NB4 (cell line): ENCODE measurements at regions not wholly inside any gene's neighbourhood (a gene's known extent, or its start where the extent isn't known, plus 50 kb on each side); places are given as distances from the start of the nearest gene placed in this dataset.

ENCODE experiments used
- MYC ChIP-seq: IDR thresholded peaks from 2 replicates; pipeline ENCODE4 v1.6.1; 2011; ENCODE audit warnings: low read depth, low read length
- POLR2A ChIP-seq: IDR thresholded peaks from 2 replicates; pipeline ENCODE4 v1.6.1; 2011; ENCODE audit warnings: mild to moderate bottlenecking; ENCODE audit not compliant: insufficient read length; ENCODE audit errors: extremely low read depth
- TF ChIP-seq, protein P1 (sequence below): IDR thresholded peaks from one replicate; pipeline ENCODE4 v1.5.1; 2012; ENCODE audit warnings: low read depth, low read length
- TF ChIP-seq, protein P2 (sequence below): IDR thresholded peaks from 2 replicates; pipeline ENCODE4 v1.6.1; 2011; ENCODE audit warnings: low read depth, low read length

DNA sequence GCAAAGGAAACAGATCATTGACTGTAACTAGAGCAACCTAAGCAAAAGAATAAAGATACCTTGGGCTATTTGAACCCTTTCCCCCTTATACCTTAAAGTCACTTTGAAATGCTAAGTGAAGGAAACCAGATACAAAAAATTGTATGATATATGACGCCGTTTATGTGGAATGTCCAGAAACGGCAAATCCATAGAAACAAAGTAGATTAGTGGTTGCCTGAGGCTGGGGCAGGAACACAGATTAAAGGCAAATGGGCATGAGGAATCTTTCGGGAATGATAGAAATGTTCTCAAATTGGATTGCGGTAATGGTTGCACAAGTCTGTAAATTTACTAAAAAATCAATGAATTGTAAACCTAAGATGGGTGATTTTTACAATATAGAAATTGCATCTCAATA is 160.1 kb upstream of the CCDC54 start:
- TF ChIP-seq POLR2A (no peak), MYC (no peak)
- TF ChIP-seq, protein P1, sequence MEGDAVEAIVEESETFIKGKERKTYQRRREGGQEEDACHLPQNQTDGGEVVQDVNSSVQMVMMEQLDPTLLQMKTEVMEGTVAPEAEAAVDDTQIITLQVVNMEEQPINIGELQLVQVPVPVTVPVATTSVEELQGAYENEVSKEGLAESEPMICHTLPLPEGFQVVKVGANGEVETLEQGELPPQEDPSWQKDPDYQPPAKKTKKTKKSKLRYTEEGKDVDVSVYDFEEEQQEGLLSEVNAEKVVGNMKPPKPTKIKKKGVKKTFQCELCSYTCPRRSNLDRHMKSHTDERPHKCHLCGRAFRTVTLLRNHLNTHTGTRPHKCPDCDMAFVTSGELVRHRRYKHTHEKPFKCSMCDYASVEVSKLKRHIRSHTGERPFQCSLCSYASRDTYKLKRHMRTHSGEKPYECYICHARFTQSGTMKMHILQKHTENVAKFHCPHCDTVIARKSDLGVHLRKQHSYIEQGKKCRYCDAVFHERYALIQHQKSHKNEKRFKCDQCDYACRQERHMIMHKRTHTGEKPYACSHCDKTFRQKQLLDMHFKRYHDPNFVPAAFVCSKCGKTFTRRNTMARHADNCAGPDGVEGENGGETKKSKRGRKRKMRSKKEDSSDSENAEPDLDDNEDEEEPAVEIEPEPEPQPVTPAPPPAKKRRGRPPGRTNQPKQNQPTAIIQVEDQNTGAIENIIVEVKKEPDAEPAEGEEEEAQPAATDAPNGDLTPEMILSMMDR: no peak
- TF ChIP-seq, protein P2, sequence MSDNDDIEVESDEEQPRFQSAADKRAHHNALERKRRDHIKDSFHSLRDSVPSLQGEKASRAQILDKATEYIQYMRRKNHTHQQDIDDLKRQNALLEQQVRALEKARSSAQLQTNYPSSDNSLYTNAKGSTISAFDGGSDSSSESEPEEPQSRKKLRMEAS: no peak
